ENCODE measurements at regions not wholly inside any gene's neighbourhood (a gene's known extent, or its start where the extent isn't known, plus 50 kb on each side); places are given as distances from the start of the nearest gene placed in this dataset.
A peak's percentile ranks its signal among the peaks of the same experiment; 100 is the strongest.

GRCh38 chr2:150963336-150963735, 298.3 kb downstream of the RBM43 start:
- no peak for DNase-seq

GRCh38 chr2:150955231-150955630, 306.4 kb downstream of the RBM43 start:
- no peak for DNase-seq

DNA sequence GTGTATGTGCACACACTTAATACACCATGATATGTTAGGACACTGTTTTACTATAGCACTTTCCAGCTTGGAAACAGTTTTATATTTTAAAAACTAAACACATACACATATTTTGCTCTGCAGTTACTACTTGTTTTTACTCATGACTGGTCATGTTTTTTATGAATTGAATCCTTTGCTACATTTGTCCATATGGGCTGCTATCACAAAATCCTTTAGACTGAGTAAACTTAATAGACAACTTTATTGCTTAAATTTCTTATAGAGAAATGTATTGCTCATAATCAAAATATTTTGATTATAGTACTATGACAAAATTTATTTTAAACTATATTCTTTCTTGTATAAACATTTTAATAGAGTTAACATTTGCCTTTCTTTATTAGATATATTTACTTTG, 314.8 kb downstream of the RBM43 start:
- no peak for DNase-seq

DNA sequence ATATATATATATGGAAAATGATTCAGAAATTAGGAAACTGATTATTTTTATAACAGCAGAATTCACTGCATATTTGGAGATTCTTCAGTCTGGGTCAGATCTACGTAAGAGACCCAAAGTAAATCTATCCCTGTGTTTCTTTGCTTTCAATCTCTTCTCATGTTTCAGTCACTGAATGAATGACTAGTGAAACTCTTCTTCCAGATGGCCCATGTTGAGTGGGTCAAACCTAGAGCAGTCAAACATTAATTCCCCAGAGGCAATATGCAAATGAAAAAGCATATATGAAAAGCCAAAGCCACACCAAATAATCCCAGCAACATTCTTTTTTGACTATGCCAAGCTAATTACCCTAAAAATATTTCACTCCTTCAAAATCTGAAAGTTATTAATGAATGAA, 317.3 kb downstream of the RBM43 start:
- DNase-seq: peak; percentile 44 to 78

DNA sequence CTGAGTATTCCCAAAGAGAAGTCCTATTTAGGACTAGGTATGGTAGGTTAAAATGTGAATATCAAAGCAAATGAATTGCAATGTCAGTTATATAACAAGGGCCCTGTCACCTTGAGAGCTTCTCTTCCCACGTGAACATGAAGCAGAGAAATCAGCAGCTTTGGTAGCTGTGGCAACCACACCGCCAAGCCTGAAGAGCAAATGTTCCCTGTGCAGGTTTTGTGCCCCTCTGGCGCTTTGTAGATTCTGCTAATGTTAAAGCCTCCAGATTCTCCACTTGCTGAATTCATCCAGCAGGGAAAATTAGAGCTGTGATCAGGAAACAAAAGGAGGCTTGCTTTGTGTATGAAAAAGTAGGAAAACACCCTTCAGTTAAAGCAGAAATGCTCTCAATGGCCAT, 322.6 kb downstream of the RBM43 start:
- DNase-seq: no peak

DNA sequence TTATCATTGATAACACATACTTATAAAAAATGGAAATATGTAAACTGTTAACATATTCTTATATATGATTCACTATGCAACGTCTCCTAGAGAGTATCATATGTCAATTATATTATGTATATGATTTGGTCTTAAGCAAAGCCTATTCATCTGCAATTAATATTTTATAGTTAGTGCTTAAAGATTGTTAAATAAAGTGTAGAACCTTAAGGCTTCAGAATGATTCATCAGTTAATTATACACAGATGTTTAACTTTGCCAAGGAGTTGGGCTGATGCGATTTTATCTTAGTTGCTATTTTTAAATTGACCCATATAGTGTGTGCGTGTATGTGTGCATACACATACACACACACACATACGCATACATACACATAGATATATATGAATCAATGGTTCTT, 323.1 kb downstream of the RBM43 start:
- no peak for DNase-seq

GRCh38 chr2:150937030-150937429, 324.6 kb downstream of the RBM43 start:
- DNase-seq: no peak

GRCh38 chr2:150931451-150931850, 330.2 kb downstream of the RBM43 start:
- DNase-seq: no peak

DNA sequence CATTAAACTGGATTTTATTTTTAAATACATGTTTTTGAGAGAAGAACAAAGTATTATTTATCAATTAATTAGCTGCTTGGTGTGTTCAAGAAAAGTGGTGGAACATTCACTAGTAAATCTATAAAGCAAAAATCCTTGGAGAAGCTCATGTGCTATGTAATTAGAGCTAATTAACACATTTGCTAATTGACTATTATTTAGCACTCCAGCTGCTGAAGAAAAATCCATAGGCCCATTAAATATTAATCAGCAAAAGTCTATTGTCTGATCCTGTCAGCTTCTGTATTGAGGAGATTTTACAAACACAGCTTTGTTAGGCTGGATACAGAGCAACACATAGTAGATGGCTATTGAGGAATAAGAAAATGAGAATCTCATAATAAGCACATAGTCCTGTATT, 336.1 kb downstream of the RBM43 start:
- DNase-seq: no peak

DNA sequence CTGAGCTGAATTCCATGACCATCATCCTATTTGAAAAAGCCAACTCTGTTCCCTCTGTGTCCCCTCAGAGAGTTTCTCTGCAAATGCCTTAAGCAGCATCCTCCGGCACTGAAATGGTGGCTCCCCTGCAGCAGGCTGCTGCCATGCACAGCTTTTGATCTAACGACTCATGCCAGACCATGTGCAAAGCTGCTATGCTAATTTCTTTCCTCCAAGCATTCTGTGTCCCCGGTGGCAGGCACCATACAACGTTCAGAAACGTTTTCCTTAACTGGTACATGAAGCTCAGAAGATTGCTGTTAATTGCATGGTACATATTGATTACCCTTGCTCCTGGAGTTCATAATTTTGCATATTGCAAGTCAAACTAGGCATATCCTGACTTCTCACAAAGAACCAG, 336.8 kb downstream of the RBM43 start:
- peak in 1 of 2 experiments; percentile 50 for DNase-seq

DNA sequence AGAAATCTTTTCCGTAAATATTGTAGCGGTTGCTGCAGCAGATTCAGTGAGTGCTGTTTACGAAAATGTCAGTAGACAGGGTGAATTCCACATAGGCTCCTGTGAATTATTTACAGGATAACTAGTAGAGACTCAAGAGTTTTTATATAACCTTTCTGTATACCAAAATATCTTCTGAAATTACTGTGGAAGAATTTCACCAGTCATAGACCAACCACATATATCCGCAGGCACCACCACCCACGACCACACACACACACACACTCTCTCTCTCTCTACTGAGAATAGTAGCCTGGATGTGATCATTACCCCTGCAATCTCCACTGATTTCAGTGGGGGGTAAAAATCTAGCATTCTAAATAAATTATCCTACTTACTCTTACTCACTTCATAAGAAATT, 341.8 kb downstream of the RBM43 start:
- DNase-seq: no peak

DNA sequence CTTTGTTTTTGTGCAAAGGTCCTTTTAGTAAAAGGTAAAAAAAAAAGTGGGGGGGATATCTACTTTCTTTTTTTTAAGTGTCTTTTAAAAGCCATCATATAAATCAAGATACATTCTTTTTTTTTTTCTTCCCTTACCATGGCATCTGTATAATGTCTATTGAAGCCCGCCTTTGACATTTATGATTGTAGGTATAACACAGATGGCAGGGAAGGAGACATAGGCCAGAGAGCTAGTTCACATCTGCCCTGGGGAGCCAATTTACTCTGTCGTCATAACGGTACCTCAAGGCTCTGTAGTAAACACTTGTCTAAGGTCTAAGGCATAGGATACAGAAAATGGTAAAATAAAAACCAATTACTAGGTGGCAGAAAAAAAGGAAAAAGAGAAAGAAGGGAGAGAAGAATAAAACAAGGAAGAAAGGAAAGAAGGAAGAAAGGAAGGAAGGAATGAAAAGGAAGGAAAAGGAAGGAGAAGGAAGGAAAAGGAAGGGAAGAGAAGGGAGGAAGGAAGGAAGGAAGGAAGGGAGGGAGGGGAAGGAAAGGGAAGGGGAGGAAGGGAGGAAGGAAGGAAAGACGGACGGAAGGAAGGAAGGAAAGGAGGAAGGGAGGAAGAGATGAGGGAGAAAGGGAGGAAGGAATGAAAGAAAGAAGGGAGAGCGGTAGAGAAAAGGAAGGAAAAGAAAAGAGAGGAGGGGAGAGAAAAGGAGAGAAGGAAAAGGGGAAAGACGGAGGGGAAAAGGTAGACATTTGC, 343.5 kb downstream of the RBM43 start:
- DNase-seq: no peak

DNA sequence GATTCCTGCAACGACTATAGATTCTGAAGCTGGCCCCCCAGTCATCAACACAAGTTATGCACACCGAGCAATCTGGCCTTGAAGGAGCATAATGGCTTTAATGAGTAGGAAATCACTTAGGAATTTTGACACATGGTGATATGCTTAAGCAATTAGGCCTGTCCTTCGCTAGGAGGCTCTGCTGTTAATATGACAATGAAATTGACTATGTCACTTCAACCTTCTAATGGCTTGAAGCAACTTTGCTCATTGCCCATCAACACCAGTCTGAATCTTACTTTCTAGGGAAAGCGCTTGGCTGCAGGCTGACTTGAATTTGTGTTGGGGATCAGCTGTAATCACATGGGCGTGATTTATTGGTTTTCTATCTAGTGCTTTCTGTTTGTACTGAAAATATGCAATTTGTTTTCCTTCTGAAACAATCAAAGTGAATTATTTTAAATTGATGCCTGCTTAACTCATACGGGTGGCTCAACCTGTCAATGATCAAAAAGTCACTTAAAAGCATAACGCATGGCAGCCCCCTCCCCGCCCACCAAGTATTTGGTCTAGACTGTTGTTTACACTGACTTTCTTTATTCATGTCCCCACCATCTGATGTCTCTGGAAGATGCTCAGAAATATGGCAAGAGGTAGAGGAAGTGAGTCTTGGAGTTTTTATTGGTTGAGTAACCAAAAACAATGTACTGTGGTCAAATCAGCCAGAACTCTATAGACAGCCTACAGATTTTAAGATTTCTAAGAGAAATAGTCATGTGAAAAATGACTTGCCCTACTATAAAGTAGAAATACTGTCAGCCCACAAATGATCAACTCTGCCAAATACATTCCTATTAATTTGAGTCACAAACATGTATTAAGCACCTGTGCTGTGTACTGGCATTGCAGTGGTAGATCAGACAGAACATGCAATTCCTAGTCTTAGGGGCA, 344.9 kb downstream of the RBM43 start:
- no peak for DNase-seq

GRCh38 chr2:150911766-150912280, 349.8 kb downstream of the RBM43 start:
- DNase-seq: no peak

- peak; percentile 8 to 9 for DNase-seq
Measured at GRCh38 chr2:150909613-150910012, 352.1 kb downstream of the RBM43 start.

DNA sequence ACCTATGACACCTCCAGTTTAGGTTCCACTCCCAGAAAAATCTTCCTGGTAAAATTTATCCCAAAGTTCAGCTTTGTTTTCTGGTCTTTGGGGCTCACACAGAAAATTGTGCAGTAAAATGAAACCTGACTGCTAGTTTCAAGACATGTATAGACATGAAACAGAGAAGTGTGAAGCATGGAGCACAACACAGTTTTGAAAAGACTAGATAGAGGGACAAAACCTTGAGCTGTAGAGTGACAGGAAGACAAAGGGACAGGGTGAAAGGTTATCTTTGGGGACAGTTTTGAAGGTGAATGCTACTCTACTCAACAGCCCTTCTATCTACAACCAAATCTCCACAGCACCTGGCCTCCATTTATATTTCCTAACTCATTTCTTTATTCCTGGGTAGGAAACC, 352.6 kb downstream of the RBM43 start:
- no peak for DNase-seq

GRCh38 chr2:150907466-150907865, 354.2 kb downstream of the RBM43 start:
- no peak for DNase-seq

GRCh38 chr2:150903461-150903860, 358.2 kb downstream of the RBM43 start:
- no peak for DNase-seq

DNA sequence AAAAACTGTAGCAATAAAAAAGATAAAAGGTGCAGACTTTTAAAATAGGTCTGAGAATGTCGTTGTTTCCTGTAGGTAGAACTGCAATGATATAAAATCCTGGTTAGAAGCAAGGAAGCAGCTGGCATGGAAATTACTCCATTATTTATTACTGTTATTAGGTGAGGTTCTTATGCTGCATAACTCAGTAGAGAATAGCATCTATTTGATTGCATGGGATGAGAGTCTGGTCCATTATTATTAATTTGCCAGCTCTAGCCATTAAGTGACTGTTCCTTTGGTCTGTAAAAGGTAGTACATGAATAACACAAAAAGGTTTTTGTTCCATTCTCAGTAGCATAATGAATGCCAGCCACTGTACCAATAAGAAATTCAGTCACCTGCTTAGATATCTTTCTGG, 358.6 kb downstream of the RBM43 start:
- DNase-seq: no peak

GRCh38 chr2:150900913-150901312, 360.8 kb downstream of the RBM43 start:
- no peak for DNase-seq

DNA sequence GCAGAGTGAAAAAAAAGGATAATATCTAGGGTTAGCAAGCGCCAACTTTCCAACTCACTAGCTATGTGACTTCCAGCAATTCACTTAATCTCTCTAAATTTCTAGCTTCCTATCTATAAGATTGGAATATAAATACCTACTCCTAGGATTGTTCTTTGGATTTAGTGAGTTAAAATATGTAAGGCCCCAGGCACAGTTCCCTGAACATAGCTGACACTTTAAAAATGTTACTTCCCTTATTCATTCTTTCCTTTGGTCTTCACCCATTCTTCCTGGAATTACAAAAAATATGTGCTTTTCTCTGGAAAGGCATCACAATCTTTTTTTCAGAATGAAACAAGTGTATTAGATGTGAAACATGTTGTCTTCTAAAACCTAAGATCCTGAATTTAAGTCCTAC, 365.7 kb downstream of the RBM43 start:
- DNase-seq: no peak

GRCh38 chr2:150889141-150889540, 372.5 kb downstream of the RBM43 start:
- DNase-seq: no peak

DNA sequence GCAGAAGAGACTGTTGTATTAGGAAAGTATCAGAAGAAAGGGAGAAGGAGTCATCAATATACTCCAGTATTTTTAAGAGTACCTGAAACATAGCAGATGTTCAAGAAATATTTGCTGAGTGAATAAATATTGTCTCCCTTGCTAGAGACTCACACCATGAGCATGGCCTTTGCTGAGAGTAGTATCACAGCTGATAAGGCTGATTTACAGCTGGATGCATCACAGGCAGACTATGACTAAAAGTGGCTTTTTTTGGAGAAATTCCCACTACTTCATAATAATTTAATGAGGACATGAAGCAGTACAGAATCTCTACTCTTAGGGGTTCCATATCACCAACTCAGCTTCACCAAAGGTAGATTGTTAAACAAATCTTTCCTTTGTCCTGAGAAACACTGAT, 373.3 kb downstream of the RBM43 start:
- DNase-seq: no peak

- no peak for DNase-seq
Measured at GRCh38 chr2:150887926-150888325, 373.7 kb downstream of the RBM43 start.

Measured in NCI-H526 (cell line).